ENCODE measurements at regions not wholly inside any gene's neighbourhood (a gene's known extent, or its start where the extent isn't known, plus 50 kb on each side); places are given as distances from the start of the nearest gene placed in this dataset.
A peak's percentile ranks its signal among the peaks of the same experiment; 100 is the strongest.

- Histone ChIP-seq H2AK5ac (ENCODE audit: low read depth, low read length) (no peak overlapping the region), H3K79me2 (ENCODE audit: control insufficient read depth in 1 of 2, insufficient read depth in 2 of 2, low read length in 2 of 2) (no peaks in the 10 kb centered on the region), H2BK5ac (ENCODE audit: low read depth, low read length) (no peak overlapping the region), H3K4me3 (ENCODE audit: extremely low read depth in 1 of 4, insufficient read depth in 2 of 4, low read depth in 3 of 4, low read length in 4 of 4) (no peak overlapping the region), H2BK120ac (replicated peaks; ENCODE audit: low read depth, low read length) (no peak overlapping the region), H2AFZ (ENCODE audit: low read length) (0 out of 2 replicates have a peak overlapping the region, but pooled peaks have one; percentile 2), H3K4me2 (ENCODE audit: insufficient read depth in 1 of 2, low read depth in 2 of 2, low read length in 2 of 2) (0 out of 4 replicates have a peak overlapping the region, but pooled peaks of 1 of the 2 experiments have one; percentile 31), H3K23ac (ENCODE audit: insufficient read length) (no peak overlapping the region), H2BK20ac (ENCODE audit: low read length) (no peak overlapping the region; the same call in 1 of the 2 replicates), H3K27ac (ENCODE audit: low read depth, low read length) (no peak overlapping the region), H4K20me1 (replicated peaks in 1 of 2; ENCODE audit: control insufficient read depth in 1 of 2, insufficient read depth in 2 of 2, low read length in 2 of 2) (no peaks in the 10 kb centered on the region), H4K91ac (replicated peaks; ENCODE audit: insufficient read length, low read length) (no peak overlapping the region), H3K27me3 (replicated peaks in 1 of 4; ENCODE audit: control insufficient read depth in 3 of 4, extremely low read depth in 1 of 4, insufficient read depth in 3 of 4, low read length in 3 of 4) (no peaks in the 10 kb centered on the region; a peak in 2 of 7 replicates), H3K4ac (replicated peaks; ENCODE audit: insufficient read length, low read depth, low read length) (no peak overlapping the region), H4K8ac (ENCODE audit: extremely low read depth, insufficient read depth, low read length) (no peak overlapping the region), H2BK12ac (ENCODE audit: low read depth, low read length) (no peak overlapping the region), H3K14ac (ENCODE audit: insufficient read length) (no peak overlapping the region), H3K9me3 (ENCODE audit: insufficient read depth in 2 of 2, low read depth in 1 of 2, low read length in 1 of 2) (peaks cover 0 to 4% of the 10 kb centered on the region in 2 experiments; a peak in 3 of 4 replicates), H2BK15ac (ENCODE audit: low read length) (peak overlapping the region; percentile 31; the same call in 1 of the 2 replicates), H3K4me1 (replicated peaks in 1 of 4; ENCODE audit: control insufficient read depth in 3 of 4, insufficient read depth in 4 of 4, low read length in 3 of 4) (peaks cover 4 to 6% (median 5%) of the 10 kb centered on the region in 4 experiments; a peak in 6 of 7 replicates), H3K79me1 (ENCODE audit: low read depth, low read length) (no peaks in the 10 kb centered on the region), H3K18ac (ENCODE audit: extremely low read depth, low read length) (no peak overlapping the region), H3K23me2 (ENCODE audit: low read depth, low read length) (no peaks in the 10 kb centered on the region), H3K9ac (replicated peaks in 1 of 4; ENCODE audit: extremely low read depth in 1 of 4, low read depth in 3 of 4, low read length in 3 of 4) (no peak overlapping the region), H3K36me3 (ENCODE audit: control insufficient read depth in 2 of 4, insufficient read depth in 4 of 4, low read length in 3 of 4) (no peaks in the 10 kb centered on the region), H4K5ac (ENCODE audit: insufficient read length, low read depth, low read length) (no peak overlapping the region), H3K56ac (replicated peaks; ENCODE audit: insufficient read length, low read depth, low read length) (no peak overlapping the region)
- ChIA-PET POLR2A (ENCODE audit: partially characterized antibody) (interaction anchor here (1.0 kb wide), 1 partner anchor 37 kb away, joined by 3 read pairs; no protein-coding TSS in a partner anchor), CTCF (ENCODE audit: partially characterized antibody) (no interaction called here)
- no peak for DNase-seq (ENCODE audit: low read depth in 1 of 2, low spot score in 2 of 2)
- WGBS, 2 experiments (ENCODE audit: extremely low coverage in 1 of 2, insufficient coverage in 1 of 2, insufficient read length in 1 of 2, insufficient replicate concordance in 2 of 2, low coverage in 1 of 2, low lambda C conversion rate in 2 of 2, missing lambda C conversion rate in 1 of 2): 91% methylated on average over 15 of the region's 29 CpGs; no CpG with 5 or more reads in 1 of the 2 experiments
- FAIRE-seq: no peak
- TF ChIP-seq FOSL1 (IDR thresholded peaks at IDR 0.05; ENCODE audit: insufficient read depth, low read depth, low read length) (no peak), CBX8 (IDR thresholded peaks at IDR 0.05; ENCODE audit: borderline replicate concordance, low read depth, low read length) (no peak), BCL11A (IDR thresholded peaks at IDR 0.05; ENCODE audit: low read depth in 2 of 2, low read length in 2 of 2) (no peak), RAD21 (IDR thresholded peaks at IDR 0.05 in 1 of 2, conservative IDR thresholded peaks at IDR 0.05 in 1 of 2; ENCODE audit: low read depth in 2 of 2, low read length in 2 of 2) (no peak), SAP30 (IDR thresholded peaks at IDR 0.05; ENCODE audit: insufficient read depth, insufficient replicate concordance, low read length) (no peak), NANOG (IDR thresholded peaks at IDR 0.05; ENCODE audit: insufficient read depth, low read depth, low read length, poor library complexity, severe bottlenecking) (no peak), SUZ12 (IDR thresholded peaks at IDR 0.05; ENCODE audit: low read length) (no peak), ZNF274 (IDR thresholded peaks at IDR 0.05; ENCODE audit: borderline replicate concordance, extremely low read depth, low read length) (no peak), CTBP2 (IDR thresholded peaks at IDR 0.05; ENCODE audit: borderline replicate concordance, insufficient read depth, insufficient read length, low read length) (no peak), SIX5 (IDR thresholded peaks at IDR 0.05; ENCODE audit: low read depth, low read length) (no peak), SRF (IDR thresholded peaks at IDR 0.05; ENCODE audit: low read depth, low read length) (no peak)
- TF ChIP-seq, protein P1, sequence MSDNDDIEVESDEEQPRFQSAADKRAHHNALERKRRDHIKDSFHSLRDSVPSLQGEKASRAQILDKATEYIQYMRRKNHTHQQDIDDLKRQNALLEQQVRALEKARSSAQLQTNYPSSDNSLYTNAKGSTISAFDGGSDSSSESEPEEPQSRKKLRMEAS (IDR thresholded peaks at IDR 0.05): no peak
These were observed 244.2 kb downstream of the AUH start for GRCh38 chr9:91117474-91117891.
